Mesenchymal stem cell (in vitro differentiated cells and primary cell): ENCODE measurements at regions not wholly inside any gene's neighbourhood (a gene's known extent, or its start where the extent isn't known, plus 50 kb on each side); places are given as distances from the start of the nearest gene placed in this dataset.

Experiments used
- DNase-seq: peaks from one replicate; pipeline ENCODE4 v3.0.0-alpha.2; 2013
- H2AFZ ChIP-seq: one replicate; pipeline ENCODE4 v1.6.1; 2013; ENCODE audit warnings: low read depth, mild to moderate bottlenecking, control low read depth, inconsistent platforms, low read length, moderate library complexity
- H2AK5ac ChIP-seq: 2 replicates; pipeline ENCODE4 v1.6.1; 2013; ENCODE audit warnings: low read length, moderate library complexity, mild to moderate bottlenecking, inconsistent platforms; ENCODE audit not compliant: severe bottlenecking
- H2BK120ac ChIP-seq: one replicate; pipeline ENCODE4 v1.6.1; 2013; ENCODE audit warnings: low read depth, mild to moderate bottlenecking, inconsistent platforms, low read length, moderate library complexity
- H2BK12ac ChIP-seq, 2 experiments: one replicate each; pipeline ENCODE4 v1.6.1; 2013; ENCODE audit warnings: inconsistent platforms in 2 of 2, low read length in 2 of 2, mild to moderate bottlenecking in 2 of 2, moderate library complexity in 2 of 2, control low read depth in 1 of 2
- H2BK15ac ChIP-seq: one replicate; pipeline ENCODE4 v1.6.1; 2013; ENCODE audit warnings: mild to moderate bottlenecking, low read depth, inconsistent platforms; ENCODE audit not compliant: poor library complexity, severe bottlenecking
- H2BK5ac ChIP-seq: 2 replicates; pipeline ENCODE4 v1.6.1; 2013; ENCODE audit warnings: low read depth, mild to moderate bottlenecking, low read length, control low read depth, inconsistent platforms; ENCODE audit not compliant: poor library complexity, severe bottlenecking
- H3K14ac ChIP-seq, 2 experiments: one replicate each; pipeline ENCODE4 v1.6.1; 2013; ENCODE audit warnings: inconsistent platforms in 2 of 2, low read length in 2 of 2, control low read depth in 1 of 2, mild to moderate bottlenecking in 1 of 2, moderate library complexity in 1 of 2
- H3K18ac ChIP-seq, 2 experiments: one replicate each; pipeline ENCODE4 v1.6.1; 2013; ENCODE audit warnings: inconsistent platforms in 2 of 2, low read length in 2 of 2, control low read depth in 1 of 2, low read depth in 1 of 2, mild to moderate bottlenecking in 1 of 2
- H3K23ac ChIP-seq, 2 experiments: one replicate each; pipeline ENCODE4 v1.6.1; 2013; ENCODE audit warnings: inconsistent platforms in 2 of 2, low read length in 2 of 2, mild to moderate bottlenecking in 2 of 2, moderate library complexity in 2 of 2, control low read depth in 1 of 2
- H3K27ac ChIP-seq: 2 replicates; pipeline ENCODE4 v1.5.1; 2013; ENCODE audit warnings: mild to moderate bottlenecking, moderate library complexity, low read length, control low read depth, inconsistent platforms; ENCODE audit not compliant: poor library complexity, severe bottlenecking
- H3K27me3 ChIP-seq, 2 experiments: 2 replicates each; pipeline versions ENCODE4 v1.6.1 to v1.7.0; 2013; ENCODE audit warnings: low read length in 2 of 2, mild to moderate bottlenecking in 2 of 2, moderate library complexity in 2 of 2, control low read depth in 1 of 2, inconsistent platforms in 1 of 2; ENCODE audit not compliant: control insufficient read depth in 1 of 2, insufficient read depth in 1 of 2
- H3K36me3 ChIP-seq, 2 experiments: 2 replicates each; pipeline versions ENCODE4 v1.6.1 to v1.7.0; 2013; ENCODE audit warnings: low read length in 2 of 2, control low read depth in 1 of 2, inconsistent platforms in 1 of 2, low read depth in 1 of 2, mild to moderate bottlenecking in 1 of 2; ENCODE audit not compliant: insufficient read depth in 2 of 2, control insufficient read depth in 1 of 2
- H3K4ac ChIP-seq, 2 experiments: one replicate each; pipeline ENCODE4 v1.6.1; 2013; ENCODE audit warnings: inconsistent platforms in 2 of 2, low read length in 2 of 2, mild to moderate bottlenecking in 2 of 2, moderate library complexity in 2 of 2, control low read depth in 1 of 2, low read depth in 1 of 2
- H3K4me1 ChIP-seq: 2 replicates; pipeline ENCODE4 v1.6.1; 2013; ENCODE audit warnings: low read depth, low read length, control low read depth; ENCODE audit not compliant: control insufficient read depth, insufficient read depth
- H3K4me2 ChIP-seq: 2 replicates; pipeline ENCODE4 v1.6.1; 2013; ENCODE audit warnings: low read length, mild to moderate bottlenecking, inconsistent platforms; ENCODE audit not compliant: poor library complexity, severe bottlenecking
- H3K4me3 ChIP-seq, 2 experiments: 2 replicates each; pipeline versions ENCODE4 v1.5.1 to v1.7.0; 2013; ENCODE audit warnings: low read length in 2 of 2, mild to moderate bottlenecking in 2 of 2, control low read depth in 1 of 2, low read depth in 1 of 2; ENCODE audit not compliant: insufficient read depth in 1 of 2
- H3K79me1 ChIP-seq: replicated peaks from 2 replicates; pipeline ENCODE4 v1.6.1; 2013; ENCODE audit warnings: mild to moderate bottlenecking, control low read depth, low read length, inconsistent platforms; ENCODE audit not compliant: poor library complexity, severe bottlenecking
- H3K9ac ChIP-seq: 2 replicates; pipeline ENCODE4 v1.7.0; 2013; ENCODE audit warnings: mild to moderate bottlenecking, low read length, moderate library complexity
- H3K9me3 ChIP-seq: 2 replicates; pipeline ENCODE4 v1.7.0; 2013; ENCODE audit warnings: mild to moderate bottlenecking, low read length; ENCODE audit not compliant: control insufficient read depth
- H4K8ac ChIP-seq: one replicate; pipeline ENCODE4 v1.6.1; 2013; ENCODE audit warnings: inconsistent platforms, mild to moderate bottlenecking, low read length, moderate library complexity
- H4K91ac ChIP-seq: one replicate; pipeline ENCODE4 v1.6.1; 2013; ENCODE audit warnings: mild to moderate bottlenecking, low read length, inconsistent platforms
- WGBS: methylation state at CpG from one replicate; pipeline ENCODE4 v1.1.7; 2013; ENCODE audit warnings: mixed read lengths; 5-methylcytosine and 5-hydroxymethylcytosine counted together

DNA sequence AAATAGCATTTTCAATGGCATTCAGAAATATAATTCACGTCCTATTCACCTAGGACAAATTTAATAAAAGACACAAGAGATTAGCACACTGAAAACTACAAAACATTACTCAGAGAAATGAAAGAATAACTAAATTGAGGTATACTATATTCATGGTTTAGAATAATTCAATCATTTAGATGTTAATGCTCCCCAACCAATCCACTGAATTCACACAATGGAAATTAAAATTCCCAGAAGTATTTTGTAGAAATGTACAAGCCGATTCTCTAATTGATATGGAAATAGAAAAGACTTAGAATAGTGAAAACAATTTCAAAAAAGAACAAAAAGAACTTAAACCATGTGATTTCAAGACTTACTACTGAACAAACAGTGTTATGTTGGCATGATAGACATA is 212.2 kb downstream of the ZEB2 start:
- Histone ChIP-seq H4K91ac (no peak overlapping the region), H2BK5ac (no peak overlapping the region), H2BK15ac (no peak overlapping the region), H3K9ac (no peak overlapping the region), H3K27ac (no peak overlapping the region), H3K14ac (no peak overlapping the region), H3K36me3 (peaks cover 0 to 3% of the 10 kb centered on the region in 2 experiments), H3K4ac (no peak overlapping the region), H3K4me3 (no peak overlapping the region), H3K4me1 (no peaks in the 10 kb centered on the region), H3K18ac (no peak overlapping the region), H2BK12ac (no peak overlapping the region), H3K79me1 (peaks cover 16% of the 10 kb centered on the region), H3K27me3 (no peaks in the 10 kb centered on the region), H2AFZ (no peak overlapping the region), H3K23ac (no peak overlapping the region), H3K4me2 (no peak overlapping the region), H4K8ac (no peak overlapping the region), H3K9me3 (peaks cover 8% of the 10 kb centered on the region), H2AK5ac (no peak overlapping the region), H2BK120ac (no peak overlapping the region)
- no peak for DNase-seq
- no CpG with 5 or more reads among the region's 2 CpGs for WGBS

- no peak overlapping the region for H3K9ac ChIP-seq
- H3K27me3 ChIP-seq = no peaks in the 10 kb centered on the region
- H2BK12ac ChIP-seq = no peak overlapping the region
- no peak overlapping the region for H3K4me2 ChIP-seq
- WGBS = 91% methylated on average over 1 of the region's 1 CpG
- no peak overlapping the region for H2AK5ac ChIP-seq
- H3K79me1 ChIP-seq = peaks cover 18% of the 10 kb centered on the region
- H3K23ac ChIP-seq = no peak overlapping the region
- H3K9me3 ChIP-seq = peaks cover 4% of the 10 kb centered on the region
- no peak overlapping the region for H3K4ac ChIP-seq
- H4K8ac ChIP-seq = no peak overlapping the region
- no peak overlapping the region for H4K91ac ChIP-seq
- no peaks in the 10 kb centered on the region for H3K36me3 ChIP-seq
- no peak overlapping the region for H3K4me3 ChIP-seq
- no peak for DNase-seq
- H3K18ac ChIP-seq = no peak overlapping the region
- H2AFZ ChIP-seq = no peak overlapping the region
- H3K27ac ChIP-seq = no peak overlapping the region
- no peak overlapping the region for H2BK15ac ChIP-seq
- H3K4me1 ChIP-seq = no peaks in the 10 kb centered on the region
- no peak overlapping the region for H2BK120ac ChIP-seq
- no peak overlapping the region for H3K14ac ChIP-seq
- H2BK5ac ChIP-seq = no peak overlapping the region
Observed at GRCh38 chr2:144304202-144304601, 215.7 kb downstream of the ZEB2 start.

- DNase-seq = no peak
- 93% methylated on average over 2 of the region's 2 CpGs for WGBS
- H3K4me2 ChIP-seq = no peak overlapping the region
- no peaks in the 10 kb centered on the region for H3K4me1 ChIP-seq
- no peak overlapping the region for H2BK120ac ChIP-seq
- H2BK5ac ChIP-seq = no peak overlapping the region
- no peak overlapping the region for H3K4me3 ChIP-seq
- no peak overlapping the region for H2AK5ac ChIP-seq
- H3K9ac ChIP-seq = no peak overlapping the region
- no peak overlapping the region for H2AFZ ChIP-seq
- H3K79me1 ChIP-seq = peaks cover 24% of the 10 kb centered on the region
- H3K27ac ChIP-seq = no peak overlapping the region
- peaks cover under 1% of the 10 kb centered on the region for H3K9me3 ChIP-seq
- no peak overlapping the region for H3K18ac ChIP-seq
- H3K27me3 ChIP-seq = no peaks in the 10 kb centered on the region
- no peak overlapping the region for H4K8ac ChIP-seq
- H3K4ac ChIP-seq = no peak overlapping the region
- no peak overlapping the region for H4K91ac ChIP-seq
- no peak overlapping the region for H2BK12ac ChIP-seq
- H3K23ac ChIP-seq = no peak overlapping the region
- no peaks in the 10 kb centered on the region for H3K36me3 ChIP-seq
- no peak overlapping the region for H3K14ac ChIP-seq
- no peak overlapping the region for H2BK15ac ChIP-seq
Observed at GRCh38 chr2:144300632-144301031, 219.3 kb downstream of the ZEB2 start.

DNA sequence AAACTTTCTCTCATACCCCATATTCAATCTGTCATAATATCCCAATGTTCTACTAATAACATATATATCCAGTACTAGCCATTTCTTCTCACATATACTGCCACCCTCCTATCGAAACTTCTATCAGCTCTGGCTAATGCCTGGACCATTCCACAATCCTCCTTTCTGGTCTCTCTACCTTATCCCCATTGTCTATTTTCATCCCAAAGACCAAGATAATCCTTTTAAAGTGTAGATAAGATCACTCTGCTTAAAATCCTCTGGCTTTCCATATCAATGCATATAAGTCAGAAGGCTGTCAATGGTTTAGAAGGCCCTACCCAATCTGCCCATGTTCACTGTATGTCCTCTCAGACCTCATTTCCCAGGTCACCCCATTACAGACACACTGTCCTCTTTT is 229.6 kb downstream of the ZEB2 start:
- Histone ChIP-seq H3K4me2 (no peak overlapping the region), H2BK12ac (no peak overlapping the region), H2BK5ac (no peak overlapping the region), H4K8ac (no peak overlapping the region), H4K91ac (no peak overlapping the region), H3K18ac (no peak overlapping the region), H3K36me3 (no peaks in the 10 kb centered on the region), H3K14ac (no peak overlapping the region), H3K4me1 (no peaks in the 10 kb centered on the region), H3K23ac (no peak overlapping the region), H2BK120ac (no peak overlapping the region), H2AK5ac (no peak overlapping the region), H3K27me3 (no peaks in the 10 kb centered on the region), H3K79me1 (peaks cover 18% of the 10 kb centered on the region), H3K9ac (no peak overlapping the region), H3K27ac (no peak overlapping the region), H3K4me3 (no peak overlapping the region), H3K4ac (no peak overlapping the region), H3K9me3 (peaks cover 8% of the 10 kb centered on the region), H2BK15ac (no peak overlapping the region), H2AFZ (no peak overlapping the region)
- WGBS = 97% methylated on average over 1 of the region's 1 CpG
- no peak for DNase-seq
